GM12892 (cell line): ENCODE measurements at regions not wholly inside any gene's neighbourhood (a gene's known extent, or its start where the extent isn't known, plus 50 kb on each side); places are given as distances from the start of the nearest gene placed in this dataset.
"Not testable (repeated sequence)": the region's sequence is repeated elsewhere in the genome, so short reads cannot be mapped to it uniquely, and the experiment has no call there.

Experiments used
- DNase-seq: peaks from one replicate; pipeline ENCODE4 v3.0.0; 2011; ENCODE audit not compliant: insufficient read length
- FAIRE-seq: peaks from 2 replicates; lab custom pipeline; 2011; peaks lifted over from hg19 to GRCh38; lab: Jason Lieb, UNC
- POLR2A ChIP-seq: IDR thresholded peaks from 2 replicates; pipeline ENCODE4 v1.6.1; 2011; ENCODE audit warnings: low read depth, low read length, control low read depth
- POLR2AphosphoS5 ChIP-seq: IDR thresholded peaks from 2 replicates; pipeline ENCODE4 v1.6.1; 2011; ENCODE audit warnings: low read depth, low read length, control low read depth
- TAF1 ChIP-seq: IDR thresholded peaks from 2 replicates; pipeline ENCODE4 v1.6.1; 2011; ENCODE audit warnings: low read depth, mild to moderate bottlenecking, control low read depth, low read length, borderline replicate concordance

- TF ChIP-seq POLR2AphosphoS5: no peak
- no peak for FAIRE-seq
- DNase-seq: no peak
These were observed 128.3 kb downstream of the GOSR1 start for GRCh38 chr17:30605523-30605922.

GRCh38 chr17:30605027-30605426 lies 127.8 kb downstream of the GOSR1 start:
- FAIRE-seq (no peak), DNase-seq (no peak)
- no peak for TF ChIP-seq POLR2AphosphoS5
- TF ChIP-seq POLR2A: no peak
- no peak for TF ChIP-seq TAF1

- not testable (repeated sequence) for FAIRE-seq, DNase-seq
These were observed 125.2 kb downstream of the GOSR1 start for GRCh38 chr17:30602396-30602795.

GRCh38 chr17:30601984-30602383 lies 124.8 kb downstream of the GOSR1 start:
- FAIRE-seq, DNase-seq: not testable (repeated sequence)

GRCh38 chr17:30600830-30601494 lies 123.8 kb downstream of the GOSR1 start:
- no peak for FAIRE-seq
- TF ChIP-seq POLR2A (no peak), POLR2AphosphoS5 (no peak), TAF1 (no peak)
- peak; percentile 39 for DNase-seq

GRCh38 chr17:30600060-30600829 lies 123.0 kb downstream of the GOSR1 start:
- TF ChIP-seq POLR2A (peak; percentile 92), POLR2AphosphoS5 (peak; percentile 79), TAF1 (peak; percentile 9)
- peak; percentile 80 for FAIRE-seq

GRCh38 chr17:30599428-30600059 lies 122.3 kb downstream of the GOSR1 start:
- DNase-seq (no peak), FAIRE-seq (no peak)
- TF ChIP-seq TAF1: no peak
- TF ChIP-seq POLR2A: no peak
- no peak for TF ChIP-seq POLR2AphosphoS5

More at GRCh38 chr17:30600060-30600829, 123.0 kb downstream of the GOSR1 start:
- peak; percentile 77 for DNase-seq

- DNase-seq (no peak), FAIRE-seq (no peak)
- TF ChIP-seq POLR2AphosphoS5 (no peak), POLR2A (no peak), TAF1 (no peak)
These were observed 120.6 kb downstream of the GOSR1 start for GRCh38 chr17:30597776-30598288.

- FAIRE-seq, DNase-seq: not testable (repeated sequence)
These were observed 120.0 kb downstream of the GOSR1 start for GRCh38 chr17:30596948-30597775.

GRCh38 chr17:30594953-30595371 lies 117.8 kb downstream of the GOSR1 start:
- not testable (repeated sequence) for FAIRE-seq, DNase-seq

GRCh38 chr17:30594223-30594952 lies 117.2 kb downstream of the GOSR1 start:
- DNase-seq: no peak
- no peak for TF ChIP-seq POLR2AphosphoS5
- no peak for TF ChIP-seq POLR2A
- no peak for TF ChIP-seq TAF1
- FAIRE-seq: no peak
